DND-41 (cell line): ENCODE measurements at regions not wholly inside any gene's neighbourhood (a gene's known extent, or its start where the extent isn't known, plus 50 kb on each side); places are given as distances from the start of the nearest gene placed in this dataset.

ENCODE experiments used
- ATAC-seq: fragments of 200-7000 bp; cut with Tn5 transposase; 3 replicates; pipeline ENCODE4 v1.9.1; 2021; ENCODE audit warnings: low read depth; ENCODE audit not compliant: insufficient read depth
- DNase-seq: peaks from one replicate; pipeline ENCODE4 v3.0.0-alpha.2; 2020
- H2AFZ ChIP-seq: 2 replicates; pipeline ENCODE4 v1.6.0; 2012; ENCODE audit warnings: low read depth, low read length
- H3K27ac ChIP-seq: 2 replicates; pipeline ENCODE4 v1.5.1; 2012; ENCODE audit warnings: low read length, inconsistent platforms
- H3K27me3 ChIP-seq: fragments of 200-600 bp; sonication (generic); 2 replicates; pipeline ENCODE4 v1.6.0; 2012; ENCODE audit warnings: low read length, mild to moderate bottlenecking, inconsistent platforms; ENCODE audit not compliant: insufficient read depth, poor library complexity
- H3K36me3 ChIP-seq: 2 replicates; pipeline ENCODE4 v1.5.1; 2012; ENCODE audit warnings: low read length, inconsistent platforms; ENCODE audit not compliant: insufficient read depth
- H3K4me1 ChIP-seq: 2 replicates; pipeline ENCODE4 v1.5.1; 2012; ENCODE audit warnings: mild to moderate bottlenecking, low read length; ENCODE audit not compliant: insufficient read depth
- H3K4me2 ChIP-seq: 2 replicates; pipeline ENCODE4 v1.6.0; 2012; ENCODE audit warnings: mild to moderate bottlenecking, moderate library complexity, low read length, inconsistent platforms; ENCODE audit not compliant: insufficient read depth
- H3K4me3 ChIP-seq, 2 experiments: fragments of 200-600 bp in 1 of 2; shearing (Covaris generic) in 1 of 2; 2 replicates each; pipeline ENCODE4 v1.5.1; 2012 to 2016; ENCODE audit warnings: inconsistent platforms in 2 of 2, low read length in 2 of 2, mild to moderate bottlenecking in 2 of 2, low read depth in 1 of 2, moderate library complexity in 1 of 2
- H3K79me2 ChIP-seq: 2 replicates; pipeline ENCODE4 v1.6.0; 2012; ENCODE audit warnings: low read length, inconsistent platforms; ENCODE audit not compliant: insufficient read depth
- H3K9ac ChIP-seq: 2 replicates; pipeline ENCODE4 v1.6.0; 2012; ENCODE audit warnings: low read depth, mild to moderate bottlenecking, inconsistent platforms, low read length, moderate library complexity
- H3K9me3 ChIP-seq: 2 replicates; pipeline ENCODE4 v1.5.1; 2012; ENCODE audit warnings: low read length, moderate library complexity, mild to moderate bottlenecking, inconsistent platforms; ENCODE audit not compliant: insufficient read depth, severe bottlenecking
- H4K20me1 ChIP-seq: 2 replicates; pipeline ENCODE4 v1.6.0; 2012; ENCODE audit warnings: low read length; ENCODE audit not compliant: insufficient read depth
- CTCF ChIP-seq: IDR thresholded peaks from 2 replicates; pipeline ENCODE4 v1.5.1; 2012; ENCODE audit warnings: borderline replicate concordance, low read length, moderate library complexity, mild to moderate bottlenecking; ENCODE audit not compliant: poor library complexity, severe bottlenecking; ENCODE audit errors: extremely low read depth
- EZH2 ChIP-seq: IDR thresholded peaks from 3 replicates; pipeline ENCODE4 v1.6.1; 2012; ENCODE audit warnings: borderline replicate concordance, low read depth, mild to moderate bottlenecking, moderate library complexity, low read length, inconsistent platforms; ENCODE audit not compliant: severe bottlenecking

- Histone ChIP-seq H4K20me1 (no peaks in the 10 kb centered on the region), H3K36me3 (no peaks in the 10 kb centered on the region), H3K4me1 (no peaks in the 10 kb centered on the region), H3K27ac (no peak overlapping the region), H2AFZ (no peak overlapping the region), H3K4me3 (no peak overlapping the region), H3K27me3 (no peaks in the 10 kb centered on the region), H3K4me2 (no peak overlapping the region), H3K9me3 (no peaks in the 10 kb centered on the region), H3K79me2 (no peaks in the 10 kb centered on the region), H3K9ac (no peak overlapping the region)
- DNase-seq (no peak), ATAC-seq (no peak)
- TF ChIP-seq EZH2 (no peak), CTCF (no peak)
Observed at GRCh38 chrX:8906299-8906938, 105.2 kb upstream of the FAM9A start.

- H3K27me3 ChIP-seq = no peaks in the 10 kb centered on the region
- no peaks in the 10 kb centered on the region for H3K36me3 ChIP-seq
- H3K4me2 ChIP-seq = no peak overlapping the region
- H3K4me3 ChIP-seq = no peak overlapping the region
- no peaks in the 10 kb centered on the region for H4K20me1 ChIP-seq
- DNase-seq = no peak
- H2AFZ ChIP-seq = no peak overlapping the region
- H3K27ac ChIP-seq = no peak overlapping the region
- H3K9ac ChIP-seq = no peak overlapping the region
- H3K79me2 ChIP-seq = no peaks in the 10 kb centered on the region
- H3K4me1 ChIP-seq = no peaks in the 10 kb centered on the region
- no peak for ATAC-seq
- no peak for TF ChIP-seq CTCF
- no peak for TF ChIP-seq EZH2
- H3K9me3 ChIP-seq = no peaks in the 10 kb centered on the region
Observed at GRCh38 chrX:8897259-8897658, 96.1 kb upstream of the FAM9A start.

GRCh38 chrX:8890794-8891193 is 89.6 kb upstream of the FAM9A start:
- Histone ChIP-seq H3K79me2 (no peaks in the 10 kb centered on the region), H3K4me3 (no peak overlapping the region), H4K20me1 (no peaks in the 10 kb centered on the region), H3K9me3 (no peaks in the 10 kb centered on the region), H3K4me1 (no peaks in the 10 kb centered on the region), H3K27me3 (no peaks in the 10 kb centered on the region), H2AFZ (no peak overlapping the region), H3K36me3 (no peaks in the 10 kb centered on the region), H3K4me2 (no peak overlapping the region), H3K27ac (no peak overlapping the region), H3K9ac (no peak overlapping the region)
- ATAC-seq = no peak
- TF ChIP-seq EZH2 = no peak
- no peak for TF ChIP-seq CTCF
- no peak for DNase-seq

GRCh38 chrX:8887004-8887403 is 85.8 kb upstream of the FAM9A start:
- H4K20me1 ChIP-seq = no peaks in the 10 kb centered on the region
- TF ChIP-seq EZH2 (no peak), CTCF (no peak)
- no peak for ATAC-seq
- no peaks in the 10 kb centered on the region for H3K36me3 ChIP-seq
- no peaks in the 10 kb centered on the region for H3K79me2 ChIP-seq
- no peaks in the 10 kb centered on the region for H3K27me3 ChIP-seq
- no peak overlapping the region for H3K27ac ChIP-seq
- no peak for DNase-seq
- H3K4me3 ChIP-seq = no peak overlapping the region
- no peaks in the 10 kb centered on the region for H3K9me3 ChIP-seq
- H2AFZ ChIP-seq = no peak overlapping the region
- H3K9ac ChIP-seq = no peak overlapping the region
- H3K4me1 ChIP-seq = no peaks in the 10 kb centered on the region
- H3K4me2 ChIP-seq = no peak overlapping the region
